Endothelial cell of umbilical vein (primary cell): ENCODE measurements at regions not wholly inside any gene's neighbourhood (a gene's known extent, or its start where the extent isn't known, plus 50 kb on each side); places are given as distances from the start of the nearest gene placed in this dataset.

ENCODE experiments used
- BruUV-seq: library from RNA; stranded (reverse); fragments of 400-500 nt; replicated peaks from 2 replicates; lab custom pipeline; 2021; lab: Mats Ljungman, UMichigan
- CTCF ChIA-PET: fragments of 300-600, 350-600 bp; sonication (Branson Sonifier 250); formaldehyde crosslinking; loops from one replicate; lab custom pipeline; 2021; ENCODE audit warnings: antibody characterized with exemption, inconsistent platforms; lab: Charles Lee
- POLR2A ChIA-PET: fragments of 300-600, 350-600 bp; sonication (Branson Sonifier 250); formaldehyde crosslinking; loops from one replicate; lab custom pipeline; 2021; ENCODE audit warnings: antibody characterized with exemption, inconsistent platforms; lab: Charles Lee
- DNase-seq: peaks from one replicate; pipeline ENCODE4 v3.0.0-alpha.2; 2011; ENCODE audit warnings: low read depth, low spot score
- FAIRE-seq: peaks from 2 replicates; lab custom pipeline; 2011; peaks lifted over from hg19 to GRCh38; lab: Jason Lieb, UNC
- H2AFZ ChIP-seq: 2 replicates; pipeline ENCODE4 v1.6.0; 2012; ENCODE audit warnings: low read depth, low read length, control low read depth, inconsistent platforms
- H3K27ac ChIP-seq: 2 replicates; pipeline ENCODE4 v1.5.1; 2011; ENCODE audit warnings: low read depth, mild to moderate bottlenecking, control low read depth, low read length, moderate library complexity; ENCODE audit not compliant: insufficient read depth
- H3K27me3 ChIP-seq, 2 experiments: 2 replicates each; pipeline versions ENCODE4 v1.6.0 to v1.6.1; 2011; ENCODE audit warnings: low read length in 2 of 2, mixed read lengths in 1 of 2; ENCODE audit not compliant: control insufficient read depth in 2 of 2, insufficient read depth in 2 of 2
- H3K36me3 ChIP-seq, 2 experiments: 2 replicates in 1 of 2; 3 replicates in 1 of 2; pipeline ENCODE4 v1.5.1; 2011; ENCODE audit warnings: low read length in 2 of 2, mild to moderate bottlenecking in 1 of 2, moderate library complexity in 1 of 2; ENCODE audit not compliant: control insufficient read depth in 2 of 2, insufficient read depth in 2 of 2; ENCODE audit errors: extremely low read depth in 1 of 2
- H3K4me1 ChIP-seq: 3 replicates; pipeline ENCODE4 v1.5.1; 2011; ENCODE audit warnings: mild to moderate bottlenecking, low read length; ENCODE audit not compliant: control insufficient read depth, insufficient read depth; ENCODE audit errors: extremely low read depth
- H3K4me2 ChIP-seq: 2 replicates; pipeline ENCODE4 v1.6.1; 2011; ENCODE audit warnings: low read length, control low read depth, mixed read lengths; ENCODE audit not compliant: insufficient read depth
- H3K4me3 ChIP-seq, 3 experiments: fragments of 200-600 bp in 1 of 3; sonication (generic), shearing (Covaris generic) in 1 of 3; replicated peaks in 1 of 3; 2 replicates each; pipeline ENCODE4 v1.5.1; 2011 to 2016; ENCODE audit warnings: control low read depth in 3 of 3, low read length in 3 of 3, mild to moderate bottlenecking in 2 of 3, inconsistent platforms in 1 of 3, low read depth in 1 of 3, moderate library complexity in 1 of 3; ENCODE audit not compliant: insufficient read depth in 1 of 3
- H3K79me2 ChIP-seq: 2 replicates; pipeline ENCODE4 v1.6.0; 2012; ENCODE audit warnings: low read length, inconsistent platforms; ENCODE audit not compliant: control insufficient read depth, insufficient read depth
- H3K9ac ChIP-seq: replicated peaks from 2 replicates; pipeline ENCODE3; 2011; ENCODE audit warnings: low read length, control low read depth; ENCODE audit not compliant: insufficient read depth; ENCODE audit errors: extremely low read depth
- H3K9me1 ChIP-seq: replicated peaks from 3 replicates; pipeline ENCODE4 v1.6.0; 2011; ENCODE audit warnings: mild to moderate bottlenecking, low read length; ENCODE audit not compliant: control insufficient read depth, insufficient read depth; ENCODE audit errors: extremely low read depth
- H3K9me3 ChIP-seq: replicated peaks from 2 replicates; pipeline ENCODE4 v1.5.1; 2012; ENCODE audit warnings: low read length, inconsistent platforms; ENCODE audit not compliant: control insufficient read depth, insufficient read depth
- H4K20me1 ChIP-seq: replicated peaks from 2 replicates; pipeline ENCODE3; 2011; ENCODE audit warnings: mild to moderate bottlenecking, low read length; ENCODE audit not compliant: control insufficient read depth, insufficient read depth; ENCODE audit errors: extremely low read depth
- CTCF ChIP-seq, 2 donors: IDR thresholded peaks; 1 replicate in 1 of 2; 2 replicates in 1 of 2; pipeline ENCODE4 v1.5.1; 2011; ENCODE audit warnings: low read length in 2 of 2, mild to moderate bottlenecking in 2 of 2, moderate library complexity in 2 of 2, control low read depth in 1 of 2, inconsistent platforms in 1 of 2, low read depth in 1 of 2; ENCODE audit not compliant: insufficient read depth in 1 of 2; ENCODE audit errors: extremely low read depth in 1 of 2
- EZH2 ChIP-seq: IDR thresholded peaks from 2 replicates; pipeline ENCODE4 v1.6.1; 2012; ENCODE audit warnings: borderline replicate concordance, low read depth, mild to moderate bottlenecking, moderate library complexity, low read length, inconsistent platforms; ENCODE audit not compliant: severe bottlenecking
- FOS ChIP-seq: IDR thresholded peaks from 2 replicates; pipeline ENCODE4 v1.6.1; 2011; ENCODE audit warnings: mild to moderate bottlenecking, low read length, moderate library complexity, borderline replicate concordance; ENCODE audit not compliant: insufficient read depth
- GATA2 ChIP-seq: IDR thresholded peaks from 2 replicates; pipeline ENCODE4 v1.7.0; 2011; ENCODE audit warnings: low read depth, mild to moderate bottlenecking, moderate library complexity, mixed read lengths, low read length; ENCODE audit not compliant: insufficient read length, insufficient read depth
- JUN ChIP-seq: IDR thresholded peaks from 2 replicates; pipeline ENCODE4 v1.6.1; 2011; ENCODE audit warnings: borderline replicate concordance, low read depth; ENCODE audit not compliant: insufficient read length, insufficient read depth
- MYC ChIP-seq: IDR thresholded peaks from one replicate; pipeline ENCODE4 v1.6.1; 2011; ENCODE audit warnings: mild to moderate bottlenecking, low read depth, low read length
- POLR2A ChIP-seq: IDR thresholded peaks from 2 replicates; pipeline ENCODE4 v1.6.1; 2012; ENCODE audit warnings: low read depth, mild to moderate bottlenecking, control low read depth, low read length
- POLR2AphosphoS5 ChIP-seq: IDR thresholded peaks from 2 replicates; pipeline ENCODE4 v1.6.1; 2012; ENCODE audit warnings: low read depth, mild to moderate bottlenecking, control low read depth, low read length, moderate library complexity; ENCODE audit not compliant: insufficient read depth
- dilution Hi-C: fragments of 300-500 bp; cut with MboI; formaldehyde crosslinking; loops from one replicate; pipeline ENCODE4 v1.15.0; 2019; ENCODE audit warnings: low sequenced_read_pairs; ENCODE audit not compliant: extremely low pct_ligation_motif_present
- intact Hi-C: fragments of 100-400 bp; cut with micrococcal nuclease; formaldehyde crosslinking; loops from one replicate; pipeline ENCODE4 v1.10.0; 2022
- TF ChIP-seq, protein P1 (sequence below): IDR thresholded peaks from 2 replicates; pipeline ENCODE4 v1.6.1; 2011; ENCODE audit not compliant: insufficient read depth, insufficient read length

GRCh38 chr4:10963958-10964703 is 279.6 kb upstream of the CLNK start:
- no peak overlapping the region for H2AFZ ChIP-seq
- no peaks in the 10 kb centered on the region for H3K36me3 ChIP-seq
- no TSS peak for BruUV-seq

More at GRCh38 chr4:10963958-10964703, 279.6 kb upstream of the CLNK start:
- Histone ChIP-seq H3K4me3 (no peak overlapping the region), H4K20me1 (no peaks in the 10 kb centered on the region), H3K9ac (no peak overlapping the region), H3K9me3 (no peaks in the 10 kb centered on the region), H3K27me3 (no peaks in the 10 kb centered on the region), H3K27ac (no peak overlapping the region), H3K4me2 (no peak overlapping the region), H3K4me1 (no peaks in the 10 kb centered on the region), H3K79me2 (no peaks in the 10 kb centered on the region), H3K9me1 (no peaks in the 10 kb centered on the region)
- no peak for DNase-seq
- TF ChIP-seq, protein P1, sequence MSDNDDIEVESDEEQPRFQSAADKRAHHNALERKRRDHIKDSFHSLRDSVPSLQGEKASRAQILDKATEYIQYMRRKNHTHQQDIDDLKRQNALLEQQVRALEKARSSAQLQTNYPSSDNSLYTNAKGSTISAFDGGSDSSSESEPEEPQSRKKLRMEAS: no peak
- TF ChIP-seq GATA2 (no peak), MYC (no peak), FOS (no peak), JUN (no peak), EZH2 (no peak), CTCF (IDR thresholded peaks at IDR 0.05; ENCODE audit: extremely low read depth in 1 of 2, insufficient read depth in 1 of 2, low read depth in 1 of 2, low read length in 2 of 2) (no peak), POLR2A (no peak), POLR2AphosphoS5 (no peak)
- POLR2A ChIA-PET: no interaction called here
- FAIRE-seq: no peak
- intact Hi-C loops: no loop called here
- CTCF ChIA-PET: no interaction called here
- dilution Hi-C loops: no loop called here
